ENCODE measurements at regions not wholly inside any gene's neighbourhood (a gene's known extent, or its start where the extent isn't known, plus 50 kb on each side); places are given as distances from the start of the nearest gene placed in this dataset.

- TF ChIP-seq CTCF (IDR thresholded peaks at IDR 0.05; ENCODE audit: poor library complexity, severe bottlenecking): no peak
- TF ChIP-seq EP300 (conservative IDR thresholded peaks at IDR 0.05; ENCODE audit: poor library complexity, severe bottlenecking): no peak
- TF ChIP-seq MXI1 (conservative IDR thresholded peaks at IDR 0.05; ENCODE audit: poor library complexity, severe bottlenecking): no peak
Observed at GRCh38 chr5:63495225-63495624, 467.0 kb downstream of the HTR1A start.
